ENCODE measurements at regions not wholly inside any gene's neighbourhood (a gene's known extent, or its start where the extent isn't known, plus 50 kb on each side); places are given as distances from the start of the nearest gene placed in this dataset.

GRCh38 chr10:108003576-108003975 lies 839.1 kb upstream of the SORCS1 start:
- TF ChIP-seq CTCF (conservative IDR thresholded peaks at IDR 0.05; ENCODE audit: low read depth in 2 of 2) (no peak), EZH2 (IDR thresholded peaks at IDR 0.05; ENCODE audit: low read depth, unreplicated experiment) (no peak), POLR2AphosphoS5 (IDR thresholded peaks at IDR 0.05; ENCODE audit: low read depth) (no peak), JUNB (IDR thresholded peaks at IDR 0.05; ENCODE audit: unreplicated experiment) (no peak), REST (IDR thresholded peaks at IDR 0.05; ENCODE audit: unreplicated experiment) (no peak), ETS1 (IDR thresholded peaks at IDR 0.05) (no peak)

Data from GM23338 (cell line).